AG04450 (cell line): ENCODE measurements at regions not wholly inside any gene's neighbourhood (a gene's known extent, or its start where the extent isn't known, plus 50 kb on each side); places are given as distances from the start of the nearest gene placed in this dataset.

Experiments used
- CTCF ChIA-PET: fragments of 300-600, 350-600 bp; formaldehyde crosslinking; extraction: SDS; loops from one replicate; lab custom pipeline; 2022; ENCODE audit warnings: antibody characterized with exemption, inconsistent platforms; lab: Charles Lee
- POLR2A ChIA-PET: fragments of 350-600 bp; formaldehyde crosslinking; extraction: SDS; loops from one replicate; lab custom pipeline; 2021; ENCODE audit warnings: antibody characterized with exemption, inconsistent platforms; lab: Yijun Ruan, JAX
- DNase-seq: peaks from one replicate; pipeline ENCODE4 v3.0.0-alpha.2; 2011; ENCODE audit warnings: low read depth, low spot score
- H3K27ac ChIP-seq: one replicate; pipeline ENCODE4 v1.5.1; 2012; ENCODE audit warnings: low read depth, low read length, control low read depth
- H3K27me3 ChIP-seq: one replicate; pipeline ENCODE4 v1.6.0; 2012; ENCODE audit warnings: low read length; ENCODE audit not compliant: control insufficient read depth, insufficient read depth
- H3K4me3 ChIP-seq: 2 replicates; pipeline ENCODE4 v1.5.1; 2011; ENCODE audit warnings: mild to moderate bottlenecking, low read depth, low read length, control low read depth
- H3K9me3 ChIP-seq: 2 replicates; pipeline ENCODE4 v1.5.1; 2012; ENCODE audit warnings: low read length; ENCODE audit not compliant: control insufficient read depth, insufficient read depth
- CTCF ChIP-seq: IDR thresholded peaks from 2 replicates; pipeline ENCODE4 v1.5.1; 2011; ENCODE audit warnings: low read depth, low read length, control low read depth, inconsistent platforms

- Histone ChIP-seq H3K27ac (no peak overlapping the region), H3K9me3 (no peaks in the 10 kb centered on the region; the same call in 1 of the 2 replicates), H3K27me3 (no peaks in the 10 kb centered on the region), H3K4me3 (no peak overlapping the region)
- ChIA-PET POLR2A (no interaction called here), CTCF (interaction anchor here (0.9 to 1.2 kb wide), 2 partner anchors 27 to 337 kb away, joined by 3 to 6 read pairs; no protein-coding TSS in a partner anchor)
- no peak for TF ChIP-seq CTCF
- DNase-seq, result no peak
Measured at GRCh38 chr16:85279825-85280545, 167.7 kb upstream of the CIBAR2 start.

- ChIA-PET CTCF (no interaction called here), POLR2A (no interaction called here)
Measured at GRCh38 chr16:85281181-85281580, 168.9 kb upstream of the CIBAR2 start.

GRCh38 chr16:85282842-85283241 is 170.6 kb upstream of the CIBAR2 start:
- no peak for TF ChIP-seq CTCF

More at GRCh38 chr16:85281181-85281580, 168.9 kb upstream of the CIBAR2 start:
- no peak overlapping the region for H3K4me3 ChIP-seq
- H3K9me3 ChIP-seq, result no peaks in the 10 kb centered on the region; the same call in 1 of the 2 replicates
- no peak for DNase-seq
- no peak overlapping the region for H3K27ac ChIP-seq
- H3K27me3 ChIP-seq, result no peaks in the 10 kb centered on the region
- no peak for TF ChIP-seq CTCF

GRCh38 chr16:85283305-85284050 is 171.2 kb upstream of the CIBAR2 start:
- H3K27me3 ChIP-seq, result no peaks in the 10 kb centered on the region
- H3K4me3 ChIP-seq, result no peak overlapping the region
- POLR2A ChIA-PET, result no interaction called here
- no peak overlapping the region for H3K27ac ChIP-seq
- CTCF ChIA-PET, result interaction anchor here (1.0 to 1.1 kb wide), 2 partner anchors 38 to 333 kb away, joined by 3 to 4 read pairs; no protein-coding TSS in a partner anchor
- no peak for DNase-seq
- TF ChIP-seq CTCF, result no peak
- H3K9me3 ChIP-seq, result no peaks in the 10 kb centered on the region; the same call in 1 of the 2 replicates

More at GRCh38 chr16:85282842-85283241, 170.6 kb upstream of the CIBAR2 start:
- Histone ChIP-seq H3K4me3 (no peak overlapping the region), H3K27ac (no peak overlapping the region), H3K27me3 (no peaks in the 10 kb centered on the region), H3K9me3 (no peaks in the 10 kb centered on the region; the same call in 1 of the 2 replicates)
- ChIA-PET CTCF (no interaction called here), POLR2A (no interaction called here)
- no peak for DNase-seq
